HUES64 (cell line): ENCODE measurements at regions not wholly inside any gene's neighbourhood (a gene's known extent, or its start where the extent isn't known, plus 50 kb on each side); places are given as distances from the start of the nearest gene placed in this dataset.

Source experiments
- H3K27ac ChIP-seq: 2 replicates; pipeline ENCODE4 v1.7.0; 2013; ENCODE audit warnings: low read depth, low read length, inconsistent platforms
- H3K27me3 ChIP-seq: 2 replicates; pipeline ENCODE4 v1.6.1; 2013; ENCODE audit warnings: mild to moderate bottlenecking, low read length; ENCODE audit not compliant: insufficient read depth
- H3K36me3 ChIP-seq: 2 replicates; pipeline ENCODE4 v1.6.1; 2013; ENCODE audit warnings: mild to moderate bottlenecking, low read length; ENCODE audit not compliant: insufficient read depth
- H3K4me1 ChIP-seq: 2 replicates; pipeline ENCODE4 v1.6.1; 2013; ENCODE audit warnings: mild to moderate bottlenecking, low read length, moderate library complexity; ENCODE audit not compliant: insufficient read depth
- H3K4me3 ChIP-seq: 2 replicates; pipeline ENCODE4 v1.5.1; 2013; ENCODE audit warnings: mild to moderate bottlenecking, low read length, moderate library complexity
- H3K9ac ChIP-seq: 2 replicates; pipeline ENCODE4 v1.6.1; 2013; ENCODE audit warnings: mild to moderate bottlenecking, low read depth, low read length
- H3K9me3 ChIP-seq: 2 replicates; pipeline ENCODE4 v1.6.1; 2013; ENCODE audit warnings: low read depth, low read length; ENCODE audit not compliant: insufficient read depth
- WGBS: fragments of 150-250, 120-280 bp; methylation state at CpG from one replicate; pipeline ENCODE4 v1.1.7; 2013; ENCODE audit warnings: missing lambda C conversion rate; 5-methylcytosine and 5-hydroxymethylcytosine counted together

DNA sequence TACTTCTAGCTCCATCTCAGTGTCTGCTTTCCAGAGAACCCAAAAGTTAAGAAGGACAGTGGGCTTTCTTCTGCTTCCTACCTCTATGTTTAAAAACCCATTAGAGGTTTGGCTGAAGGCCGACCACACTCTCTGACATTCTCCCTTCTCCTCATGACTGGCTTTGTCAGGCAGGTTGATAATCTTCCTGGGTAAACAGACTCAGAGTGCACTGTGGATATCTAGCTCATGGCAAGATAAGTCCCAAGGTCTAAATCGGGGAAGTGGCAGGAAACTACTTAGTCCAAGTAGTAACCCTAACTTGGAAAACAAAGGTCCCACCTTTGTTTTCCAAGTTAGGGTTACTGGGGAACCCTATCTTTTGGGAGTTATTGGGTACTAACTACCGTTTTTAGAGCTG, 161.9 kb upstream of the SPAG17 start:
- Histone ChIP-seq H3K27me3 (no peaks in the 10 kb centered on the region), H3K36me3 (no peaks in the 10 kb centered on the region), H3K4me1 (no peaks in the 10 kb centered on the region), H3K9me3 (no peaks in the 10 kb centered on the region), H3K27ac (no peak overlapping the region), H3K4me3 (no peak overlapping the region), H3K9ac (no peak overlapping the region)
- 81% methylated on average over 3 of the region's 3 CpGs for WGBS

DNA sequence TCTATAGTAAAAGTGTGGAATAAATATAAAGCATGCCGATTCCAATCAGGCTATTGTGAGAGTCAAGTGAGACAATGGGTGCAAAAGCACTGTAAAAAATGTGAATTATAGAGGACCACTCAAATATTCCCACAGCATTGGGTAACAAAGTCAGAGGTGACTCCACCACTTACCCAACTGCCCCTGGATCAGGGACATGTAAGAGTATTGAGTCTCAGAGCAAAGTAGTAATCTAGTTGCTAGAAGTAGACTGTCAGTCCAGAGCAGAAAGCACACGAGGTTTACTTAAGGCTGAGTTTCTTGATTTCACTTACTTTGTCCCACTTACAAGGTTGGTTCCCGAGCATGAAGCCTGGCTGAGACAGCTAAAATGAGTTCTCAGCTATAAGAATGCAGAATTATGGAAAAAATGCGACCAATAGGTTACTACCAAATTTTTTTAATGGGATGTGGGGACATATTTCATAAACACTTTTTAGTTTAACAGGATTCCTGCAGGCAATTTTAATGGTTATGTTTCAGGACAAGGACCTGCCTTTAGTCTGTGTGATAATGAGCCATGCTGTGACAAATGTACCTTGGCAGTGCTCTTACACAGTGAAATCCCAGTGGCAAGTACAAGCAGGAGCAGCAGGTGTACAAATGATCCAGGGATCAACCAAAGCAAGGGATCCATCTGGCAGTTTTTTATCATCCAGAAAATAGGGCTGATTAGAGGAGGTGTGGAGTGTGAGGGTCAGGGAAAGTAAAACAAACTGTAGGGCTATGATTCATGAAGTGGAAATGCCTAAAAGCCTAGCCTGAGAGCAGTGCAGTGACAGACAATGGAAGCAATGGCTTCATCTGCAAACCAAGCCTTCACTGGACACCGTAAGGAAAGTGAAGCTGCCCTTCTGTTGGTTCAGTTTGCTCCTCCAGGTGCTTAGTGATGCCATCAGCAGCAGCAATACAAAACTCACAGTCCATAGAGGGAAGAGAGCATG, 156.2 kb upstream of the SPAG17 start:
- no peak overlapping the region for H3K4me3 ChIP-seq
- no peaks in the 10 kb centered on the region for H3K9me3 ChIP-seq
- H3K4me1 ChIP-seq: no peaks in the 10 kb centered on the region
- H3K9ac ChIP-seq: no peak overlapping the region
- H3K36me3 ChIP-seq: no peaks in the 10 kb centered on the region
- no peaks in the 10 kb centered on the region for H3K27me3 ChIP-seq
- 93% methylated on average over 5 of the region's 5 CpGs for WGBS
- no peak overlapping the region for H3K27ac ChIP-seq

GRCh38 chr1:118339400-118340124, 154.5 kb upstream of the SPAG17 start:
- Histone ChIP-seq H3K4me1 (peaks cover 8% of the 10 kb centered on the region; the same call in 1 of the 2 replicates), H3K9ac (no peak overlapping the region), H3K4me3 (no peak overlapping the region), H3K27ac (no peak overlapping the region), H3K36me3 (no peaks in the 10 kb centered on the region), H3K9me3 (no peaks in the 10 kb centered on the region), H3K27me3 (no peaks in the 10 kb centered on the region)
- WGBS: 78% methylated on average over 4 of the region's 4 CpGs

DNA sequence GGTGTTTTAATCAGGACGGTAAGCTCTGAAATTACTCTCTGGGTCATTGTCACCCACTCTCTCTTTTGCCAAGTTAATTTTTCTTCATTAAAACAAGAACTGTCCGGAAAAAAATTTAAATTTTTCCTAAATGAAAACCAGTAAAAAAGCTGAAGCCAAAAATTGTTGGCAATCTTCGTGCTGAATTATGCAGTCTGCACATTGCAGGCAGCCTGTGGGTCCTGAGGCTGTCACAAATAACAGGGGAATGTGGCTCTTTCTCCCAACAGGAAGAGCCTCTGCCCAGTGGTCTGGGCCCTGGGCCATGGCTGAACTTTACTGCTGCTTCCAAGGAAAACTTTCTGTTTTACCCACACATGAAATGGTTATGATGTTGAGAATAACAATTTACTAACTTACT, 153.9 kb upstream of the SPAG17 start:
- Histone ChIP-seq H3K9ac (no peak overlapping the region), H3K36me3 (no peaks in the 10 kb centered on the region), H3K27ac (no peak overlapping the region), H3K4me1 (peaks cover 8% of the 10 kb centered on the region; the same call in 1 of the 2 replicates), H3K9me3 (no peaks in the 10 kb centered on the region), H3K27me3 (no peaks in the 10 kb centered on the region), H3K4me3 (no peak overlapping the region)
- WGBS: 93% methylated on average over 3 of the region's 3 CpGs

GRCh38 chr1:118337346-118337745, 152.3 kb upstream of the SPAG17 start:
- no peaks in the 10 kb centered on the region for H3K9me3 ChIP-seq
- H3K4me3 ChIP-seq: no peak overlapping the region
- H3K4me1 ChIP-seq: peaks cover 8% of the 10 kb centered on the region; the same call in 1 of the 2 replicates
- H3K27me3 ChIP-seq: no peaks in the 10 kb centered on the region
- H3K27ac ChIP-seq: no peak overlapping the region
- no peaks in the 10 kb centered on the region for H3K36me3 ChIP-seq
- no peak overlapping the region for H3K9ac ChIP-seq

GRCh38 chr1:118335331-118335732, 150.3 kb upstream of the SPAG17 start:
- H3K9me3 ChIP-seq: no peaks in the 10 kb centered on the region
- no peaks in the 10 kb centered on the region for H3K36me3 ChIP-seq
- WGBS: 56% methylated on average over 2 of the region's 2 CpGs
- no peak overlapping the region for H3K9ac ChIP-seq
- no peak overlapping the region for H3K4me3 ChIP-seq
- H3K4me1 ChIP-seq: peaks cover 8% of the 10 kb centered on the region; the same call in 1 of the 2 replicates
- no peak overlapping the region for H3K27ac ChIP-seq
- H3K27me3 ChIP-seq: no peaks in the 10 kb centered on the region

DNA sequence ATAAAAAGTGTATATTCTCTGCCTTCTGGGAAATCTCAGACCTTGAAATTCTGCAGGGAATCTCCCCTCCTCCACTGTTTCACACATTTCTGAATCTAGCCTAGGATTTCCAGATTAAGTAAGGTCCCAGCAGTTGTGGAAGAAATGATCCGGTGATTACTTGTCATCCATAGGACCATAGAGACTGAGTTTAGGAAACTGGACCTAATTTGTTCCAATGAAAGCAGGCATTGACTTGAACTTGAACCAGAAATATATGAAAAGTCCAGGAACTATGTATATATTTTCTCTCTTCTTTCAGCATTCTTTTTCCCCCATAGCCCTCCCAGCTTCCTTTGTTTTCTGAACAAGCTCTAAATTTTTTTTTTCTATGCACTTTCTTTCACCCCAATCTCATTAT, 149.5 kb upstream of the SPAG17 start:
- Histone ChIP-seq H3K9me3 (no peaks in the 10 kb centered on the region), H3K4me3 (no peak overlapping the region), H3K4me1 (peaks cover 8% of the 10 kb centered on the region; the same call in 1 of the 2 replicates), H3K27me3 (no peaks in the 10 kb centered on the region), H3K9ac (no peak overlapping the region), H3K27ac (no peak overlapping the region), H3K36me3 (no peaks in the 10 kb centered on the region)
- 97% methylated on average over 1 of the region's 1 CpG for WGBS

- H3K4me3 ChIP-seq: no peak overlapping the region
- no peaks in the 10 kb centered on the region for H3K9me3 ChIP-seq
- no peaks in the 10 kb centered on the region for H3K36me3 ChIP-seq
- no peak overlapping the region for H3K27ac ChIP-seq
- WGBS: 89% methylated on average over 4 of the region's 4 CpGs
- no peak overlapping the region for H3K9ac ChIP-seq
- no peaks in the 10 kb centered on the region for H3K27me3 ChIP-seq
- H3K4me1 ChIP-seq: peaks cover 8% of the 10 kb centered on the region; the same call in 1 of the 2 replicates
These were observed 148.7 kb upstream of the SPAG17 start for GRCh38 chr1:118333601-118334210.

- 96% methylated on average over 6 of the region's 6 CpGs for WGBS
- no peaks in the 10 kb centered on the region for H3K27me3 ChIP-seq
- no peak overlapping the region for H3K4me3 ChIP-seq
- H3K27ac ChIP-seq: no peak overlapping the region
- H3K9ac ChIP-seq: no peak overlapping the region
- no peaks in the 10 kb centered on the region for H3K4me1 ChIP-seq
- H3K36me3 ChIP-seq: no peaks in the 10 kb centered on the region
- H3K9me3 ChIP-seq: no peaks in the 10 kb centered on the region
These were observed 142.1 kb upstream of the SPAG17 start for GRCh38 chr1:118326960-118327629.

DNA sequence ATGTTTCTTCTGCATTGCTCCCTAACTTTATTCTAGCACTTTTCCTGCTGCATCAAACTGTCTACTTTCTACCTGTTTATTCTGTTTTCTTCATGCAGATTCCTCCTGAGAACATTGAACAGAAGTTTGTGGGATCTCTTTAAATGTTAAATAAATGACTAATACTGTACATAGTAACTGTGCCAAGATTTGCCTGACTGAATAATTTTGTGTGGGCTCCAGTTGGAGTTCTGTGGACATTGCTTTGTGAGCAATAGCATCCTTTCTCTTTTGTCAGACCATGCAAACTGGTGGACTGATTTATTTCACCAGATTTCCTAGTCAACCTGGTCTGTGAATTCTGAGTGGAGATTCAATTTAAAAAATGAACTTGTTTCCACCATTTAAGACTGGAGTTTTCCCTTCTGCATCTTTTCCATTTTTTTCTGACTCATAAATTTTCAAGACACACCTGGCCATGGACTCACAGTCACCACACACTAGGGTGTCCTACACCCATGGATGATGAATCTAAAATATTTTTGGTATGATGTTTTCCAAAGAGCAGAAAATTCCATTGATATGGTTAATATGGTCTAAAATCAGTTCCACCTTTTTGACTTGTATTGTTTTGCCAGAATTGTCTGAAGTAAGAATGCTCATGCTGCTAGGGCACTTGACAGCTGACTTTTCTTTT, 140.7 kb upstream of the SPAG17 start:
- H3K4me3 ChIP-seq: no peak overlapping the region
- H3K27ac ChIP-seq: no peak overlapping the region
- H3K36me3 ChIP-seq: no peaks in the 10 kb centered on the region
- no peak overlapping the region for H3K9ac ChIP-seq
- no peaks in the 10 kb centered on the region for H3K4me1 ChIP-seq
- H3K9me3 ChIP-seq: no peaks in the 10 kb centered on the region
- no peaks in the 10 kb centered on the region for H3K27me3 ChIP-seq
